Activated naive CD4-positive, alpha-beta T cell treated with anti-CD3 and anti-CD28 coated beads, Interleukin-2, amount 50 U/mL, for 72 hours (primary cell): ENCODE measurements at regions not wholly inside any gene's neighbourhood (a gene's known extent, or its start where the extent isn't known, plus 50 kb on each side); places are given as distances from the start of the nearest gene placed in this dataset.

ENCODE experiments used
- ATAC-seq, 2 donors: fragments of 150-1000 bp; cut with Tn5 transposase; 2 replicates each; pipeline ENCODE4 v1.10.0; 2021; ENCODE audit warnings: mild to moderate bottlenecking in 2 of 2, moderate library complexity in 2 of 2
- DNase-seq, 2 donors: peaks; one replicate each; pipeline ENCODE4 v3.0.0; 2021 to 2022; ENCODE audit warnings: low spot score in 2 of 2
- H3K27ac Mint-ChIP-seq, 2 donors: one replicate each; pipeline ENCODE4 v1.8.0; 2022; ENCODE audit warnings: mild to moderate bottlenecking in 2 of 2, mixed read lengths in 2 of 2
- H3K36me3 Mint-ChIP-seq, 2 donors: one replicate each; pipeline ENCODE4 v1.8.0; 2022; ENCODE audit warnings: mixed read lengths in 2 of 2
- H3K9me3 Mint-ChIP-seq, 2 donors: one replicate each; pipeline ENCODE4 v1.8.0; 2022; ENCODE audit warnings: mixed read lengths in 2 of 2

GRCh38 chr1:222335586-222335985, 212.3 kb downstream of the HHIPL2 start:
- no peak overlapping the region for H3K27ac Mint-ChIP-seq
- H3K9me3 Mint-ChIP-seq = no peaks in the 10 kb centered on the region
- ATAC-seq = no peak
- no peaks in the 10 kb centered on the region for H3K36me3 Mint-ChIP-seq
- DNase-seq = no peak

- peak; percentile 75 to 86 for ATAC-seq
- Mint-ChIP-seq H3K9me3 (no peaks in the 10 kb centered on the region), H3K27ac (no peak overlapping the region), H3K36me3 (no peaks in the 10 kb centered on the region)
- DNase-seq = no peak
Observed at GRCh38 chr1:222334026-222334680, 213.8 kb downstream of the HHIPL2 start.

- H3K36me3 Mint-ChIP-seq = no peaks in the 10 kb centered on the region
- no peak overlapping the region for H3K27ac Mint-ChIP-seq
- H3K9me3 Mint-ChIP-seq = no peaks in the 10 kb centered on the region
- no peak for DNase-seq
- no peak for ATAC-seq
Observed at GRCh38 chr1:222331765-222332164, 216.1 kb downstream of the HHIPL2 start.

DNA sequence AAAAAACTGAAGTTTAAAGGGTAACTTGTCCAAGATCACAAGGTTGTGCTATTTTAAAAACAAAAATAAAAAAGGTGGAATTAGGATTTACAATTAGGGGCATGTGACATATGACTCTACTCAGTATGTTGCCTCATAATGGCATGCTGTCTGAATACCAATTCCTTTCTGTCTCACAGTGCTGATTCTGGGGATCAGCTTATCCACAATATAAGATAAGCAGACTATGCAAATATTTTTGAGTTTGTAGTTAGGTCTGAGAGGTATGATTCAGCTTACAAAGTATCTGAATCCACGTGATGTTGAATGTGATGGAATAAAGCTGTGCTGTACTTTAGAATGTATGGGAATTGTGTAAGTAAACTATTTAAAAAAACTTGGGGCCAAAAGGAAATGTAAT, 216.6 kb downstream of the HHIPL2 start:
- Mint-ChIP-seq H3K9me3 (no peaks in the 10 kb centered on the region), H3K36me3 (no peaks in the 10 kb centered on the region), H3K27ac (no peak overlapping the region)
- ATAC-seq = no peak
- no peak for DNase-seq

GRCh38 chr1:222329493-222330045, 218.3 kb downstream of the HHIPL2 start:
- no peaks in the 10 kb centered on the region for H3K36me3 Mint-ChIP-seq
- no peak for ATAC-seq
- H3K27ac Mint-ChIP-seq = no peak overlapping the region
- no peaks in the 10 kb centered on the region for H3K9me3 Mint-ChIP-seq
- DNase-seq = no peak

DNA sequence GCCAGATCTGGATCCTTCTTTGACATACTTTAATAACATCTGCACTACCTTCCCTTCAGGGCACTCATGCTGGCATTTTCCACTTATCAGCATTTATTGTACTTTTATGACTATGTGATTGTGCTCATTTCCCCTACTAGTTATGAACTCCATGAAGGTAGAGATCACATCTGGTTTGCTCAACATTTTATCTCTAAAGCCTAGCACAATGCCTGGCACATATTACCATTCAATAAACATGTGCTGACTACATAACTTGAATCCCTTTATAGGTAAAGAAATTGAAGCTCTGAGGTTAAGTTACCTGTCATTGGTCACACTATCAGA, 221.2 kb downstream of the HHIPL2 start:
- Mint-ChIP-seq H3K27ac (no peak overlapping the region), H3K9me3 (no peaks in the 10 kb centered on the region), H3K36me3 (no peaks in the 10 kb centered on the region)
- DNase-seq (no peak), ATAC-seq (peak in 1 of 2 donors; percentile 5)

GRCh38 chr1:222326006-222326709, 221.7 kb downstream of the HHIPL2 start:
- no peaks in the 10 kb centered on the region for H3K36me3 Mint-ChIP-seq
- ATAC-seq = peak in 1 of 2 donors; percentile 57
- no peaks in the 10 kb centered on the region for H3K9me3 Mint-ChIP-seq
- DNase-seq = no peak
- H3K27ac Mint-ChIP-seq = no peak overlapping the region

DNA sequence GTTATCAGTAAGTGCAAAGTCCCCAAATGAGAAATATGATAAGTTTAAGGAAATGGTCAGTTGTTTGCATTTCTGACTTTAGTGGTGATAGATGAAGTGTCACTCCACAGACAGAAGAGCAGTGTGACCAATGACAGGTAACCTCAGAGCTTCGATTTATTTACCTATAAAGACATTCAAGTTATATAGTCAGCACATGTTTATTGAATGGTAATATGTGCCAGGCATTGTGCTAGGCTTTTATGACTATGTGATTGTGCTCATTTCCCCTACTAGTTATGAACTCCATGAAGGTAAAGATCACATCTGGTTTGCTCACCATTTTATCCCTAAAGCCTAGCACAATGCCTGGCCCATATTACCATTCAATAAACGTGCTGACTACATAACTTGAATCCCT, 222.4 kb downstream of the HHIPL2 start:
- ATAC-seq (no peak), DNase-seq (no peak)
- Mint-ChIP-seq H3K27ac (no peak overlapping the region), H3K9me3 (no peaks in the 10 kb centered on the region), H3K36me3 (no peaks in the 10 kb centered on the region)

- no peak for ATAC-seq
- Mint-ChIP-seq H3K9me3 (no peaks in the 10 kb centered on the region), H3K36me3 (no peaks in the 10 kb centered on the region), H3K27ac (no peak overlapping the region)
- DNase-seq = no peak
Observed at GRCh38 chr1:222314839-222315238, 233.1 kb downstream of the HHIPL2 start.

GRCh38 chr1:222310836-222311235, 237.1 kb downstream of the HHIPL2 start:
- Mint-ChIP-seq H3K27ac (no peak overlapping the region), H3K36me3 (no peaks in the 10 kb centered on the region), H3K9me3 (no peaks in the 10 kb centered on the region)
- peak in 1 of 2 donors; percentile 24 for ATAC-seq
- no peak for DNase-seq

DNA sequence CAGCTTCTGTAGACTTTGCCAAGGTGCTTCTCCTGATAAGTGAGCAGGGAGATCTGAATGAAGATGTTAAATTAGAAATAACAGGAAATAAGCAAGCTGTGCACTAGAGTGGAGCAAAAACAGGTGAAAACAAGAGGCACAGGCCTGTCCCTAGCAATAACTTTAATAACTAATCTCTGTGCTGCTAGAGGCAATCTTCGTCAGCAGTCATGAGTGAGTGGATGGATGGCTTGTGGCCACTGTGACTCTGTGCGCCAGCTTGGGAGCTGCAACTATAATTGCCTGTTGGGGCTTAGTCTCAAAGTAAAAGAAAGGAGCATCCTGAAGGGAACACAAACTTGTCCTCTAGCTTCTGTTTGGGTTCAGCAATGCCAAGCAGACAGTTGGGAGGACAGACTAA, 240.3 kb downstream of the HHIPL2 start:
- no peaks in the 10 kb centered on the region for H3K9me3 Mint-ChIP-seq
- no peaks in the 10 kb centered on the region for H3K36me3 Mint-ChIP-seq
- no peak for DNase-seq
- no peak for ATAC-seq
- H3K27ac Mint-ChIP-seq = no peak overlapping the region

DNA sequence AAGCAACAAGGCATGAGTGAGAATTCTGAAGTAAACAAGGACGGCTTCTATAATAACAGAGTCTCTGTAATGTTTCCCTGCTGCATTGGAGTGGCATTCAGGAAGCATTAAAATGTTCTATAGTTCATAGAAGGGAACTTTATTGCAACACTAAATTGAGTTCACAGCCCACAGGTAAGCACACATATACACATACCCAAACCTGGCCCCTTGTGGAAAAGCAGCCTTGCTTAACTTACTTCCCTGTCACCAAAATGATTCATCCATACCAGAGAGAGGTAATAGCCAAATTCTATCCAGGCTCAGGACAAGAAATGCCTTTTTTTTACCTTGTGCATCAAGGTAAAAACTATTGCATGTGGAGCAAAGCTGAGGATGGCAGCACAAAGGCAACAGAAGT, 241.4 kb downstream of the HHIPL2 start:
- H3K27ac Mint-ChIP-seq = no peak overlapping the region
- H3K36me3 Mint-ChIP-seq = no peaks in the 10 kb centered on the region
- DNase-seq (no peak), ATAC-seq (no peak)
- H3K9me3 Mint-ChIP-seq = no peaks in the 10 kb centered on the region

- Mint-ChIP-seq H3K9me3 (no peaks in the 10 kb centered on the region), H3K36me3 (no peaks in the 10 kb centered on the region), H3K27ac (no peak overlapping the region)
- DNase-seq (no peak), ATAC-seq (no peak)
Observed at GRCh38 chr1:222306011-222306410, 241.9 kb downstream of the HHIPL2 start.

GRCh38 chr1:222301652-222302051, 246.3 kb downstream of the HHIPL2 start:
- Mint-ChIP-seq H3K9me3 (peaks cover 8 to 24% of the 10 kb centered on the region in 2 donors), H3K36me3 (peaks cover 0 to 8% of the 10 kb centered on the region in 2 donors), H3K27ac (no peak overlapping the region)
- DNase-seq (no peak), ATAC-seq (no peak)

DNA sequence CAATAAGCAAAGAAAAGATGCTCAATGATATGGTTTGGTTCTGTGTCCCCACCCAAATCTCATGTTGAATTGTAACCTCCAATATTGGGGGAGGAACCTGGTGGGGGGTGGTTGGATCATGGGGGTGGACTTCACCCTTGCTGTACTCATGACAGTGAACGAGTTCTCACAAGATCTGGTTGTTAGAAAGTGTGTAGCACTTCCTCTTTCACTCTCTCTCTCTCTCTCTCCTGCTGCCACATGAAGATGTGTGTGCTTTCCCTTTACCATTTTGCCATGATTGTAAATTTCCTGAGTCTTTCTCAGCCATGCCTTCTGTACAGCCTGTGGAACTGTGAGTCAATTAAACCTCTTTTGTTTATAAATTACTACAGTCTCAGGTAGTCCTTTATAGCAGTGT, 248.4 kb downstream of the HHIPL2 start:
- Mint-ChIP-seq H3K27ac (no peak overlapping the region), H3K9me3 (peaks cover 10 to 35% of the 10 kb centered on the region in 2 donors), H3K36me3 (peaks cover 8 to 13% of the 10 kb centered on the region in 2 donors)
- ATAC-seq (no peak), DNase-seq (no peak)

DNA sequence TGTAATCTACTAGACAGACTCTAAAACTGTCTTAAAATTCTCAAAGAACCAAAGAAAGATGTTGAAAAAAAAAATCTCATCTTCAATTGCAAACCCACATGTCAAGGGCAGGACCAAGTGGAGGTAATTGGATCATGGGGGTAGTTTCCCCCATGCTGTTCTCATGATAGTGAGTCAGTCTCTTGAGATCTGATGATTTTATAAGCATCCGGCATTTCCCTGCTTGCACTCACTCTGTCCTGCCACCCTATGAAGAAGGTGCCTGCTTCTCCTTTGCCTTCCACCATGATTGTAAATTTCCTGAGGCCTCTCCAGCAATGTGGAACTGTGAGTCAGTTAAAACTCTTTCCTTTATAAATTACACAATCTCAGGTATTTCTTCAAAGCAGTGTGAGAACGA, 257.0 kb downstream of the HHIPL2 start:
- Mint-ChIP-seq H3K36me3 (peaks cover 9 to 11% of the 10 kb centered on the region in 2 donors), H3K9me3 (peaks cover 4 to 17% of the 10 kb centered on the region in 2 donors)
- ATAC-seq = no peak

GRCh38 chr1:222288053-222288452, 259.9 kb downstream of the HHIPL2 start:
- no peak for ATAC-seq
- H3K27ac Mint-ChIP-seq = no peak overlapping the region
- no peak for DNase-seq
- H3K9me3 Mint-ChIP-seq = peaks cover 0 to 4% of the 10 kb centered on the region in 2 donors
- peaks cover 0 to 4% of the 10 kb centered on the region in 2 donors for H3K36me3 Mint-ChIP-seq

More for the DNA sequence above, 257.0 kb downstream of the HHIPL2 start:
- H3K27ac Mint-ChIP-seq = no peak overlapping the region
- DNase-seq = no peak

GRCh38 chr1:222286011-222286410, 261.9 kb downstream of the HHIPL2 start:
- H3K9me3 Mint-ChIP-seq = peaks cover 3% of the 10 kb centered on the region in 2 donors
- ATAC-seq (no peak), DNase-seq (no peak)
- H3K27ac Mint-ChIP-seq = no peak overlapping the region
- H3K36me3 Mint-ChIP-seq = peaks cover 0 to 4% of the 10 kb centered on the region in 2 donors
